Stimulated activated CD8-positive, alpha-beta memory T cell treated with anti-CD3 and anti-CD28 coated beads, Interleukin-7, amount 100 ng/mL, for 1 hour (primary cell): ENCODE measurements at regions not wholly inside any gene's neighbourhood (a gene's known extent, or its start where the extent isn't known, plus 50 kb on each side); places are given as distances from the start of the nearest gene placed in this dataset.

Experiments used
- DNase-seq, 2 donors: peaks; one replicate each; pipeline ENCODE4 v3.0.0-alpha.2; 2020; ENCODE audit warnings: low read depth in 2 of 2

- DNase-seq = no peak
Observed at GRCh38 chr11:70501051-70501901, 102.9 kb downstream of the CTTN start.

DNA sequence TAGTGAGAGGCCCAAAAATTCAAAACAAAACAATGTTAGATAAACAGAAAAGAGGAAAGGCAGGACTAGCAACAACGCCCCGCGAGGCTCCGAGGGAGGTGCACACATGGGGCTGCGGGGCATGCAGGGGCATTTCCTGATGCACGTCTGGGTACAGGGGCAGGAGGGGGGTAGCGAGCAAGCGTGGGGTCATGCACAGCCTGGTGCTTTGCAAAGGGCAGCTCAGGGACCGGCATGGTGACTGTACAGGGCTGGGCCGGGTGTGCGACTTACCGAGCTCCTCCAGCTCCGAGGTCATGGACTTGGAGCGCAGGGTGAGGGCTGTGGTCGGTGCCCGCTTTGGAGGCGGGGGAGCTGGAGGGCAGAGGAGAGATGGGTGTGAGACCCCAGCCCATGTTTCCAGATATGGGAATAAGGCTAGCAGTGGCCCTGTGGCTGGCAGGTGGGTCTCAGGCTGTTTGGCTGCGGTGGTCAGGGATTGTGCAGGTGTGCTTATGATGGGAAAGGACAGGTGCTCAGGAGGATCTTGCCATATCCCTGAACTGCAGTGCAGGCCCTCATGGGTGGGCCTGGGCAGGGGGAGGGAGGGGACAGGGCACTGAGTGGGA lies 103.7 kb downstream of the CTTN start:
- DNase-seq = no peak

DNA sequence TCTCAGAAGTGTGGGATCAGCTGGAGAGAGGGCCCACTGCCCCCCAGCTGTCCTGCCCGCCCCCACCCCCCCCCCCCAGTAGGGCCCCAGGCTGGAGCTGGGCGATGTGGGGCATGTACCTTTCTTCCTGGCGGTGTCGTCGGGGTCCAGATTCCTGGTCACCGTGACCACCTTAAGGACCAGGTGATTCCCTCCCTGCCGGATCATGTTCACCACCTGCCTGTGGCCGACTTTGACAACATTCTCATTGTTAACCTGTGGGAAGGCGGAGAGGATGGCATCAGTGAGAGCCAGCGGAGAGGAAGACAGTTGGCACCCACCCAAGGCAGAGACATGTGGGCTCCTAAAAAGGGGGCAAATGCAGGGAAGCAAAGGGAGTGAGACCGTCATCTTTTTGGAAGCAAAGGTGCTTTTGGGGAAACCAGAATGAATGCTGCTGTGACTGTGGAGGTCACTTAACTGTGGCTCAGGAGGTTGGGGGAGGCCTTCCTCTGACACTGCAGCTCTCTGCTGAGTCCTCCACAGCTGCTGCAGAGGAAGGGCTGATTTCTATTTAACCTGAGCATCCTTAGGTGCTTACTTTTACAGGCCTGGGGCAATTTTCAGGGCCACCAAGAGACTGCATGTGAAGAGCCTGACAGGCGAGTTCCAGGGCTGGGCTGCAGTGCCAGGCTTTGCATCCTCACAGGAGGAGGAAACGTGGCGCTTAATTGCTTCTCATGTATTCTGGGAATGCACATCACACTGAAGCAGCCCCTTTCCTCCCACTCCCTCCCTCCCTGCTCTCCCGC lies 104.5 kb downstream of the CTTN start:
- DNase-seq = no peak

DNA sequence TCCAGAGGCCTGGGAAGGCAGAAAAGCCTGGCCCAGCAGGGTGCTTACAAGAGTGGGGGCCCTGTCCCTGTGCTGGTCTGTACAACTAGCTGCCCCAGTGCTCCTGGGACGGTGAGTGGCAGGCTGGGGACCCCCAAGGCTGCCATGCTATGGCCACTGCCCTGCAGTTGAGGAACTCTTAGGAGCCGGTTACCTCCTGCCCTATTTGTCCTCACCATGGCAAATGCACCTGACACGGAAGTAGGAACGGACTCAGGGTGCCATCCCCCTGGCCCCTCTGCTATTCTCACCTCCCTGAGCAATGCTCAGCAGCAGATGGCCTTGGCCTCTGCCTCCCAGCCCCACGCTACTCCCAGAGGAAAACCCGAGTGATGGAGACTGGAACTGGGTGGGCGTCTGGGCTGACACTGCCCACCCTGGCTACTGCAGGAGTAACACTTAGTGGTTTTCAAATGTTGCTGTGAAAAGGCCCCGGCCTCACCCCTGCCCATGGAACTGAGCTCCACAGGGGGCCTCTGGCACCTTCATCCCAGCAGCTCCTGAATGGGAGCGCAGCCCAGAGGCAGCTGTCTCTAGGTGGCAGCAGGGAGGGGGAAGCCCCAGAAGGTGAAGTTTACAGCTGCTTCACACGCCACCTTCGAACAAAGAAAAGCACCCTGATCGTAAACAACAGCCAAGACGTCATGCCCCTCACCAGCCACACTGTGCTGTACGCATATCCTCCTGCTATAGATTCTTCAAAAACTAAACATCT lies 105.3 kb downstream of the CTTN start:
- no peak for DNase-seq

- DNase-seq = no peak
Observed at GRCh38 chr11:70504246-70505020, 106.1 kb downstream of the CTTN start.

DNA sequence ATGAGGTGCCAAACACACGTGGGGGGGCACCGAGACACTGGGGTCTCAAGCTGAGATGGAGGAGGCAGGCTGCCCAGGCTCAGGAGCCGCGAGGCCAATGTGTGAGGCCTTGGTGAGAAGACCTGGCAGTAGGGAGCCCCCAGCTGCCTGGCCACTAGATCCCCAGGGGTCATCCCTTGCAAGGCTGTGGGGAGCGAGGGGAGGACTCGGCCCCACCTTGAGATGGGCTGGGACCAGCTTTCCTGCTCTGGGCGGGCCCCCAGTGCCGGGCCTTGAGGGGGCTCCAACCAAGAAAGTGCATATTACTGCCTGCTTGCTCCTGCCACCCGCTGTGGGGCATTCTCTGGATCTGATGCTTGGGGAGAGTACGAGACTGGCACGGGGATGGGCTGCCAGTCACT lies 107.0 kb downstream of the CTTN start:
- no peak for DNase-seq

DNA sequence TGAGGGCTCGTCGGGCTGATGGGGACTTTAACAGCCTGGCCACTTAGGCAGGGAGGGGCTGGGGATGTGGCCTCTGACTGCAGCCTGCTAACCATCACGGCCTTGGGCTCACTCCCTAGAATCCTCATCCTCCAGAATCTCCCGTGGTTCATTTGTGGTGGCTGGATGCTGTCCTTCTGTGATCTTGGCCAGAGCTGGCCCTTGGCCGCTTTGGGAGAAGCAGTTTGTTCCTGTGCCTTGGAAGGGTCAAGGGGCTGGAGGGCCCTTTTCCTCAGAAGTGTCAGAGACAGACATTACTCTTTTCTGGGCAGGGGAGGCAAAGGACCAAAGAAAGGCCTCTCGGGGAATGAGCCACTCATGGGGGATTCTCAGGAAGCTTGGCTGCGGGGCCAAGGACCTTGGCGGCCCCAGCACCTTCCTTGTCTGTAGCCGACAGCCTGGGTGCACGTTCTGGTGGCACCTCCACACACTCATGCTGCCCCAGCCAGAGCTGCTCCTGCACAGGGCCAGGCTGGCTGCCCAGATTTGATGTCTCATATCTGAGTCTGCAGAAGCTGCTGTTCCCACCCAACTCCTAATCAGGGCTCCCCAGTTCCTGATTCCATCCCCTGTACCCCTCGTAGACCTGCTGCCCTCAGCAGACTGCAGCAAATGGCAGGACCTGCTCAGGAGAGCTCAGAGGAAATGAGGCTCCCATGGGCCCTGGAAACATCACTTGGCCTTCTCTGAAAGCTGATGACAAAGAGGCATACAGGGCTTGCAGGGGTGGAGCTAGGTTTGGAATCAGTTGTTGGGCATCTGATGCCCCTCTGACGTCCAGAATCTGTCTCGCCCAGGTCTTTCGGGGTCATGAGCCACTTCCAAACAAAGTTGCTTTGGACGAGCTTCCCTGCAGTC lies 107.7 kb downstream of the CTTN start:
- no peak for DNase-seq

DNA sequence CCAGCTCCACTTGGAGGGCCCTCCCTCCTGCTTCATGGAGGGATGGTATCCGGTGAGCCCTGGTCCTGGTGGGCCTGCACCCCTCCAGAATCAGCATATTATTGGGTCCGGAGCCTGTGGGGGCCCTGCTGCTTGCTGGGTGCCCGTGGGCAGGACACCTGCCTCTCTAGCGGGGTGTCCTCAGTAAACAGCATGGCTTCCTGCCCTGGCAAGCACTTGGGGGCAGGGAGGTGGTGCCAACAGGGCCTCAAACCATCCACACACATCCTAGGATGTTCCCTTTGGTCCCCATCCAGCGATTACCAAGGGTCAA lies 108.3 kb downstream of the CTTN start:
- DNase-seq = no peak

DNA sequence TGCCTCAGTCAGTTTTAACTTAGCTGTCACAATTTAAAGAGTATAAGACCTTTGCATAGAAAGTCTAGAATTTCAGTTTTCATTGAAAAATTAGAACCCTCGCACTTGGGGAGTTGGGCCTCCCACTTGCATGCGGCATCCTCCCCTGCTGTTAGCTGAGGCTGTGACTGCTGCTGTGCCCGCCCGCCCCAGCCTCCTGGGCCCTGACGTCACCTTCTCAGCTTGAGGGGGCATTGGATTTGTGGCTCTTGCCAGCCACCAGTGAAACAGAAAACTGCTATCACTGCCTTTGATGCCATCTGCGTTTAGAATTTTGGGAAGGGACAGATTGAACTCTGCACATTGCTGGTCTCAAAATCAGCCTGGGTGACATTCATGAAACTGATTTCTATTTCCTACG lies 108.7 kb downstream of the CTTN start:
- DNase-seq = no peak

DNA sequence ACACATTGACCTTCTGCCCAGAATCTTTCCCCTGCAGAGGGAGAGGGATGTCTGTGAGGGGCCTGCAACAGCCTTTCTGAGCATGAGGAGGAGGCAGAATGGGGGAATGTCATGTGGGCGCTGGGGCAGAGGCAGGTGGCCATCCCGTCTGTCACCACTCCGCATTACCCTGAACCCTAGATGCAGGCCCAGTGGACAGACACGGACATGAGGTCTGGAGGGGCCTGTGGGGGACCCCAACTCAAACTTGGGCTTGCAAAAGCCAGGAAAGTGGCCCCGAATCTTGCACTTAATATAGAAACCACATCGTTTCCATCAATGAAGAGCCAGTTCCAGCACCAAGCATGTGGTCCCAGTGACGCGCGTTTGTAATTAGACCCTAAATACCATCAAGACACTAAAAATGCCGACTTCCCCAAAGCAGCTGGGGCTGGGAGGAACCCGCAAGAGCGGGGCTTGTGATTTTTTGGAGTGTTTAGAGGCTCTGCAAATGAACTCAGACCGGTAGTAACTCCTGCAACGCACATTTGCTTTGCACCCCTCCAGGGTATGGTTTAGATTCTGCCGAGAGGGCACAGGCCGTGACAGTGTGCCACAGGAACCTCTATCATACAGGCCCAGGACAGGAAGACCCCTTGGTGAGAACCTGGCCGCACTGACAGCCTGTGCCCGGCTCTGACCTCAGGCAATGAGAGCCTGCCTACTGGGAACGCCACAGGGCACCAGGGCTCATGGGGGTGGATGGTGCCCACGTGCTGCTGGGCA lies 109.3 kb downstream of the CTTN start:
- DNase-seq = no peak

DNA sequence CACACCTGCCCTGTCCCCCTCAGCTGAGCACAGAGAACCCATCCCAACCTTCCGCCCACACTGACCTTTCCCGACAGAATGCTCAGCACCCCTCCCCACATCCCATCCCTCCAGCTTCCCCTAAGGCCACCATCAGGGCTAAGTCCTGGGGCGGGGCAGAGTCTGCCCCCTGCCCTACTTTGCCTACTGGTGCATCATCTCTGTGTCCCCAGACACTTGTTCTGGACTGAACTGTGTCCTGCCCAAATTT lies 109.8 kb downstream of the CTTN start:
- no peak for DNase-seq

GRCh38 chr11:70509476-70509875 lies 111.1 kb downstream of the CTTN start:
- DNase-seq = no peak

DNA sequence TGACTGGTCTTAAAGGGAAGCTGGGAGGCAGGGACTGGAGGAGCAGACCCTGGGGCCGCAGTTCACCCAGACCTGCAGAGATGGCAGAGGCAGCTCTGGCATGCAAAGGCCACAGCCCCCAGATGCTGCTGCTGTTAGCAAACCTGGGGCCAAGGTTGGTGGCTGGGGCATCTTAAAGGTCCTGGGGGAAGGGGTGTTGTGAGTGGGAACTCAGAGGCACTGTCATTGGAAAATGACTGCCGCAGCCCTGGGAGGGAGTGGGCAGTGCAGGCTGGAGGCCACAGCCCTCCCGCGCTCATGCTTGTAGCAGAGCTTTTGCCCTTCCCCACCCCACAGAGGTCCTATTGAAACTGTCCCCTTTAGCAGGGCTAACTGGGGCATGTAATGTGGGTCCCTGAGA lies 111.8 kb downstream of the CTTN start:
- no peak for DNase-seq

GRCh38 chr11:70510571-70510970 lies 112.2 kb downstream of the CTTN start:
- DNase-seq = no peak

- no peak for DNase-seq
Observed at GRCh38 chr11:70511345-70511744, 113.0 kb downstream of the CTTN start.

GRCh38 chr11:70512716-70513115 lies 114.4 kb downstream of the CTTN start:
- no peak for DNase-seq

DNA sequence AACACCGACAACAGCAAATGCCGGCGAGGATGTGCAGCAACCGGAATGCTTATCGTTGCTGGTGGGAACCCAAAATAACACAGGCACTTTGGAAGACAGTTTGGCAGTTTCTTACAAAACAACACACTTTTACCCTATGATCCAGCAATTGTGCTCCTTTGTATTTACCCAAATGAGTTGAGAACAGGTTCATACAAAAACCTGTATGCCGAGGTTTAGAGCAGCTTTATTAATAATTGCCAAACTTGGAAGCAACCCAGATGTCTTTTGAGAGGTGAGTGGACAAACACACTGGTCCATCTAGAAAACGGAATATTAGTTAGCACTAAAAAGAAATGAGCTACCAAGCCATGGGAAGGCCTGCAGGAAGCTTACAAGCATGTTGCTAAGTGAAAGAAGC lies 118.9 kb downstream of the CTTN start:
- DNase-seq = no peak

GRCh38 chr11:70517988-70518907 lies 119.9 kb downstream of the CTTN start:
- DNase-seq = no peak

DNA sequence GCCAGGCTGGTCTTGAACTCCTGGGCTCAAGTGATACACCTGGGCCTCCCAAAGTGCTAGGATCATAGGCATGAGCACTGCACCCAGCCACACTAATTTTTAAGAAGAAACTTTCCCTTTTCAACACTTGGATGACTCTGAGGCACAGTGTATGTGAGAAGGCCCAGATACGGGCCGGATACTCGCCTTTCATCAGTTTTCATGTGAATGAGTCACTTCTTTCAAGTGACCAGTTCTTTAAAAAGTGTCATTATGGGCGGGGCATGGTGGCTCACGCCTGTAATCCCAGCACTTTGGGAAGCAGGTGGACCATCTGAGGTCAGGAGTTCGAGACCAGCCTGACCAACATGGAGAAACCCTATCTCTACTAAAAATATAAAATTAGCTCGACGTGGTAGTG lies 120.8 kb downstream of the CTTN start:
- no peak for DNase-seq
